Right lobe of liver (tissue), 4 donors: ENCODE measurements at regions not wholly inside any gene's neighbourhood (a gene's known extent, or its start where the extent isn't known, plus 50 kb on each side); places are given as distances from the start of the nearest gene placed in this dataset.
"Not testable (repeated sequence)": the region's sequence is repeated elsewhere in the genome, so short reads cannot be mapped to it uniquely, and the experiment has no call there.

ENCODE experiments used
- CTCF ChIP-seq, 4 donors: fragments of 200-600 bp in 3 of 4; fragments of 450-650 bp in 1 of 4; IDR thresholded peaks; one replicate each; pipeline versions ENCODE4 v1.5.1 to v1.8.0; 2016 to 2022; ENCODE audit warnings: antibody characterized with exemption in 4 of 4, mild to moderate bottlenecking in 2 of 4
- POLR2A ChIP-seq: fragments of 450-650 bp; IDR thresholded peaks from one replicate; pipeline ENCODE4 v1.6.1; 2017; ENCODE audit warnings: antibody characterized with exemption, mild to moderate bottlenecking
- donor health status: DM: no; HTN: no; CAD: no.
- donor health status: DM: no; HTN: no; CAD: no.
- donor health status: DM: no; HTN: yes; CAD: no.

GRCh38 chr17:12239021-12239420 is 218.3 kb downstream of the MAP2K4 start:
- TF ChIP-seq POLR2A; CTCF (IDR thresholded peaks at IDR 0.05): not testable (repeated sequence)
